Karpas-422 (cell line): ENCODE measurements at regions not wholly inside any gene's neighbourhood (a gene's known extent, or its start where the extent isn't known, plus 50 kb on each side); places are given as distances from the start of the nearest gene placed in this dataset.

ENCODE experiments used
- DNase-seq: peaks from one replicate; pipeline ENCODE4 v3.0.0-alpha.2; 2015
- H2AFZ ChIP-seq: fragments of 200-600 bp; sonication (generic); 2 replicates; pipeline ENCODE4 v1.6.1; 2014; ENCODE audit warnings: antibody characterized with exemption, low read length, mixed read lengths
- H3K27ac ChIP-seq: fragments of 200-600 bp; sonication (generic); 2 replicates; pipeline ENCODE4 v1.5.1; 2014; ENCODE audit warnings: mild to moderate bottlenecking, low read length, moderate library complexity
- H3K27me3 ChIP-seq: fragments of 200-600 bp; sonication (generic); 2 replicates; pipeline ENCODE4 v1.6.1; 2014; ENCODE audit warnings: low read length, mixed read lengths
- H3K36me3 ChIP-seq: fragments of 200-600 bp; sonication (generic); 2 replicates; pipeline ENCODE4 v1.6.1; 2014; ENCODE audit warnings: low read length, mixed read lengths; ENCODE audit not compliant: insufficient read depth
- H3K4me1 ChIP-seq: fragments of 200-600 bp; sonication (generic); 2 replicates; pipeline ENCODE4 v1.6.1; 2014; ENCODE audit warnings: mild to moderate bottlenecking, low read length, mixed read lengths
- H3K4me2 ChIP-seq: fragments of 200-600 bp; sonication (generic); 2 replicates; pipeline ENCODE4 v1.6.1; 2014; ENCODE audit warnings: low read length, low read depth, mild to moderate bottlenecking; ENCODE audit not compliant: poor library complexity, severe bottlenecking
- H3K4me3 ChIP-seq: fragments of 200-600 bp; sonication (generic); 2 replicates; pipeline ENCODE4 v1.5.1; 2014; ENCODE audit warnings: mild to moderate bottlenecking, antibody characterized with exemption, low read length, mixed read lengths
- H3K79me2 ChIP-seq: fragments of 200-600 bp; sonication (generic); 2 replicates; pipeline ENCODE4 v1.6.1; 2014; ENCODE audit warnings: mild to moderate bottlenecking, low read length, mixed read lengths
- H3K9ac ChIP-seq: fragments of 200-600 bp; sonication (generic); 2 replicates; pipeline ENCODE4 v1.6.0; 2014; ENCODE audit warnings: low read length
- H3K9me2 ChIP-seq: fragments of 200-600 bp; sonication (generic), shearing (Covaris generic); replicated peaks from 2 replicates; pipeline ENCODE4 v1.6.0; 2014; ENCODE audit warnings: mild to moderate bottlenecking, low read length, moderate library complexity; ENCODE audit not compliant: insufficient read depth
- H3K9me3 ChIP-seq: fragments of 300-700, 200-600 bp; sonication (generic); 2 replicates; pipeline ENCODE4 v1.6.1; 2014; ENCODE audit warnings: low read length, mixed read lengths
- H4K20me1 ChIP-seq: fragments of 200-600 bp; sonication (generic); 2 replicates; pipeline ENCODE4 v1.6.1; 2014; ENCODE audit warnings: mild to moderate bottlenecking, antibody characterized with exemption, low read length, low read depth; ENCODE audit not compliant: insufficient read depth

DNA sequence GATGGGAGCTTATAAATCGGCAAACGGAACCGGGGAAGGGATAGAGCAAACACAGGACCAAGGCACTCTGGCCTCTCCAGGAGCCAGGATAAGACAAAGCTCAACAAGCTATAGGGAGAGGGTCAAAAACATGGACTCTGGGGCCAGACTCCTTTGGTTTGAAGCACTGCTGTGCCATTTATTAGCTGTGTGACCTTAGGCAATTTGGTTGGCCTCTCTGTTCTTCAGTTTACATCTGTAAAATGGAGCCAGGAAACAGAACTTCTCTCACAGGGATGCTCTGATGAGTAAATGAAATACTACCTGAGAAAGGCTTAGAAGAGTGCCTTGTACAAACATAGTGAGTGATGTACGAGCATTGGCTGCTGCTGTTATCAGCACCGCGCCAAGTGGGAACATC is 213.3 kb upstream of the PWP1 start:
- Histone ChIP-seq H4K20me1 (no peaks in the 10 kb centered on the region), H3K36me3 (no peaks in the 10 kb centered on the region), H3K9me3 (no peaks in the 10 kb centered on the region), H3K27ac (no peak overlapping the region), H2AFZ (no peak overlapping the region), H3K9me2 (no peaks in the 10 kb centered on the region), H3K4me1 (peaks cover 5% of the 10 kb centered on the region), H3K79me2 (no peaks in the 10 kb centered on the region), H3K4me3 (no peak overlapping the region), H3K4me2 (no peak overlapping the region), H3K27me3 (no peaks in the 10 kb centered on the region), H3K9ac (no peak overlapping the region)
- no peak for DNase-seq

DNA sequence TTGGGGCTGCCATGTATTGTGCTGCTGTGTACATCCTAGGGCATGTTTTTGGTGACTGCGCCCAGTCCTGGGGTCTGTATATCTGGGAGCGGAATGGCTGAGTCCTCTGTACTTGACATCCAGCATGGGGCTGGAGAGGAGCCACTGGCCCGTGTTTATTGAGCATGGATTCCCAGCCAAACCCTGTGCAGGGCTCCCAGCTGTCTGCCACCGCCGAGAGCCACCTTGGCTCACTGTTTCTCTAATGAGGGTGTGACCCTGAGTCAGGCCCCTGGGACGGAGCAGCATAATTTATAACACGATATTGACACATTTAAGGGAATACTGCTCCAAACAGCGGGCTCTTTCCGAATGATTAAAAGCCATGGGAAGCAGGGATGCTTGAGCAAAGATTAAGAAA is 211.5 kb upstream of the PWP1 start:
- Histone ChIP-seq H3K27ac (no peak overlapping the region), H3K9ac (no peak overlapping the region), H3K4me2 (no peak overlapping the region), H3K9me3 (no peaks in the 10 kb centered on the region), H3K4me3 (no peak overlapping the region), H3K27me3 (0 out of 2 replicates have a peak, but pooled peaks cover 2% of the 10 kb centered on the region), H4K20me1 (no peaks in the 10 kb centered on the region), H3K79me2 (no peaks in the 10 kb centered on the region), H3K4me1 (peaks cover 5% of the 10 kb centered on the region), H3K9me2 (no peaks in the 10 kb centered on the region), H2AFZ (no peak overlapping the region), H3K36me3 (no peaks in the 10 kb centered on the region)
- no peak for DNase-seq

- Histone ChIP-seq H3K4me3 (no peak overlapping the region), H3K9me2 (no peaks in the 10 kb centered on the region), H4K20me1 (no peaks in the 10 kb centered on the region), H3K9ac (no peak overlapping the region), H3K36me3 (no peaks in the 10 kb centered on the region), H3K27ac (no peak overlapping the region), H2AFZ (no peak overlapping the region), H3K9me3 (no peaks in the 10 kb centered on the region), H3K79me2 (no peaks in the 10 kb centered on the region), H3K4me1 (peaks cover 5% of the 10 kb centered on the region), H3K4me2 (no peak overlapping the region), H3K27me3 (0 out of 2 replicates have a peak, but pooled peaks cover 2% of the 10 kb centered on the region)
- no peak for DNase-seq
Measured at GRCh38 chr12:107474639-107475539, 210.7 kb upstream of the PWP1 start.

- peaks cover 5% of the 10 kb centered on the region for H3K4me1 ChIP-seq
- H3K4me2 ChIP-seq, result no peak overlapping the region
- no peaks in the 10 kb centered on the region for H3K79me2 ChIP-seq
- no peak overlapping the region for H2AFZ ChIP-seq
- H3K27ac ChIP-seq, result no peak overlapping the region
- H4K20me1 ChIP-seq, result no peaks in the 10 kb centered on the region
- H3K27me3 ChIP-seq, result 0 out of 2 replicates have a peak, but pooled peaks cover 2% of the 10 kb centered on the region
- no peak overlapping the region for H3K9ac ChIP-seq
- H3K4me3 ChIP-seq, result no peak overlapping the region
- no peaks in the 10 kb centered on the region for H3K9me2 ChIP-seq
- H3K36me3 ChIP-seq, result no peaks in the 10 kb centered on the region
- H3K9me3 ChIP-seq, result no peaks in the 10 kb centered on the region
- DNase-seq, result peak; percentile 47
Measured at GRCh38 chr12:107475900-107476299, 209.7 kb upstream of the PWP1 start.

DNA sequence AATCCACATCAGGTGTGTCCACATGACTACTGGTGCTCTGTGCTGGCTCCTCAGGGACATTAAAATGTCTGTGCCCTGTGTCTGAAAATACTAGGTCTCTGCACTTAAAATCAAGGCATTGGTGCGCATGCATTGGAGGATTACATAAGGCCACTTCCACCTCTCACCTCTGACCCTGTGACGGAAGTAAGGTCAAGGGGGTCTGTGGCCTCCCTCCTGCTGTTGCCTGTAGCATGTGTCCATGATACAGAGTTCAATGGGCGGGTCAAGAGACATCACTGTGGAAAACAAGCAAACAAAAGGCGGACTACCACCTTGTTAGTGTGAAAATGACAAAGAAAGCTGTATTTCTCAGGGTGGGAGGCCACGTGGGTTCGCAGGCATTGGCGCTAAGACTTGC is 208.6 kb upstream of the PWP1 start:
- no peak for DNase-seq
- Histone ChIP-seq H3K9me2 (no peaks in the 10 kb centered on the region), H3K27ac (no peak overlapping the region), H2AFZ (no peak overlapping the region), H3K79me2 (no peaks in the 10 kb centered on the region), H3K4me3 (no peak overlapping the region), H3K9ac (no peak overlapping the region), H3K4me1 (peaks cover 5% of the 10 kb centered on the region), H3K27me3 (0 out of 2 replicates have a peak, but pooled peaks cover 2% of the 10 kb centered on the region), H3K9me3 (no peaks in the 10 kb centered on the region), H4K20me1 (no peaks in the 10 kb centered on the region), H3K4me2 (no peak overlapping the region), H3K36me3 (no peaks in the 10 kb centered on the region)

DNA sequence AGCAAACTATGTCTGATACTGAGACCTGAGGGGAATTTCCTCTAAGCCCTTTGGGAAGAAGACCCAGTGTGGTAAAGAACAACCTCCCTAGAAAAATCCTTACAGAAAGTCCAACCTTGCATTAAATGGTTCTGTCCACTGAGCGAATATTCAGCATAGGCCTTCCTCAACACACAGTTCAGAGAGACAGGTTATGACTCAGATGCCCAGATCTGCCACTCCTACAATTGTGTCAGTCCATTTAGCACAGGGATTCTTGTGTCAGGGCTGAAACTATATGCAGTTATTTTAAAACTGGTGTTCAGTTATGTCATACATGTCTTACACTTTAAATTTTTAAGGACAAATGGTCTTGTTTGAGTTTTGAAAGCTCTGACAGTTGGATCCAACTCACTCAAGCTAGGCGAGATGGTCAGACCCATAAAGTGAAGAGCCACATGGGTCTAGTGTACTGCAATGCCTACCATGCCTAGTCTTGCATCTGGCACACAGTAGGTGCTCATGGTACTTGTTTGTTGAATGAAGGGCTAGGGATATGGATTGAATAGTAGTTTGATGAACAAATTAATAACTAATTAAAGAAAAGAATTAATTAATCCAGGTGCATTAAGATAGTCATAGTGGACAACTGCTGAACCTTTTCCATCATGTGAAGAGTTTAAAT is 207.5 kb upstream of the PWP1 start:
- Histone ChIP-seq H3K27me3 (0 out of 2 replicates have a peak, but pooled peaks cover 2% of the 10 kb centered on the region), H3K9me3 (no peaks in the 10 kb centered on the region), H3K4me2 (no peak overlapping the region), H3K4me3 (no peak overlapping the region), H3K9ac (no peak overlapping the region), H3K79me2 (no peaks in the 10 kb centered on the region), H3K4me1 (peaks cover 5% of the 10 kb centered on the region), H3K36me3 (no peaks in the 10 kb centered on the region), H4K20me1 (no peaks in the 10 kb centered on the region), H2AFZ (no peak overlapping the region), H3K9me2 (no peaks in the 10 kb centered on the region), H3K27ac (no peak overlapping the region)
- no peak for DNase-seq

DNA sequence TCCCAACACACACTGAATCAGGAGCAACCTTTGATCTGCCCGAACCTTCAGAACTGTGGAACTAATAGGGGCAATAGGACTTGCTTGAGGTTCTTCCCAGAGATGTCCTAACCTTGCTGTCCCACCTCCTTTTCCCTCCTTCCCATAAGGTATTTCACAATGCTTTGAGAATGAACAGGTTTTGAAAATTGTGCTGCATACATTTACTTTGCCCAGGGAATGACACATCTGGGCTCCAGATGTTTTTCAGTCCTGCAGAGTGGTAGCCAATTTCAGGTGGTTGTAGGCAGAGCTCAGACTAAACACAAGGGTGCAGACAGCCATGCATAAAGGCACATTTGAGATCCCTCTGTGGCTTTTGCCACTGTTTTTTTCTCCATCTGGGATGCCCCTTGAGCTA is 206.7 kb upstream of the PWP1 start:
- Histone ChIP-seq H3K4me1 (peaks cover 5% of the 10 kb centered on the region), H3K9ac (no peak overlapping the region), H3K4me3 (no peak overlapping the region), H3K27me3 (0 out of 2 replicates have a peak, but pooled peaks cover 2% of the 10 kb centered on the region), H3K79me2 (no peaks in the 10 kb centered on the region), H3K4me2 (no peak overlapping the region), H3K27ac (no peak overlapping the region), H3K9me2 (no peaks in the 10 kb centered on the region), H2AFZ (no peak overlapping the region), H3K36me3 (no peaks in the 10 kb centered on the region), H3K9me3 (no peaks in the 10 kb centered on the region), H4K20me1 (no peaks in the 10 kb centered on the region)
- DNase-seq, result no peak

- no peaks in the 10 kb centered on the region for H4K20me1 ChIP-seq
- H3K36me3 ChIP-seq, result no peaks in the 10 kb centered on the region
- no peaks in the 10 kb centered on the region for H3K79me2 ChIP-seq
Measured at GRCh38 chr12:107480836-107481608, 204.6 kb upstream of the PWP1 start.

More at GRCh38 chr12:107480836-107481608, 204.6 kb upstream of the PWP1 start:
- no peak overlapping the region for H3K27ac ChIP-seq
- no peak overlapping the region for H3K4me2 ChIP-seq
- peaks cover 2% of the 10 kb centered on the region for H3K4me1 ChIP-seq
- H3K4me3 ChIP-seq, result no peak overlapping the region
- DNase-seq, result no peak
- 0 out of 2 replicates have a peak, but pooled peaks cover 5% of the 10 kb centered on the region for H3K27me3 ChIP-seq
- no peaks in the 10 kb centered on the region for H3K9me2 ChIP-seq
- H2AFZ ChIP-seq, result no peak overlapping the region
- H3K9ac ChIP-seq, result no peak overlapping the region
- H3K9me3 ChIP-seq, result no peaks in the 10 kb centered on the region
